Suppressor macrophage treated with lipopolysaccharide for 1 hour (primary cell): ENCODE measurements at regions not wholly inside any gene's neighbourhood (a gene's known extent, or its start where the extent isn't known, plus 50 kb on each side); places are given as distances from the start of the nearest gene placed in this dataset.
"Not testable (repeated sequence)": the region's sequence is repeated elsewhere in the genome, so short reads cannot be mapped to it uniquely, and the experiment has no call there.

Experiments used
- DNase-seq, 3 donors: peaks; one replicate each; pipeline ENCODE4 v3.0.0-alpha.2; 2020 to 2022

DNA sequence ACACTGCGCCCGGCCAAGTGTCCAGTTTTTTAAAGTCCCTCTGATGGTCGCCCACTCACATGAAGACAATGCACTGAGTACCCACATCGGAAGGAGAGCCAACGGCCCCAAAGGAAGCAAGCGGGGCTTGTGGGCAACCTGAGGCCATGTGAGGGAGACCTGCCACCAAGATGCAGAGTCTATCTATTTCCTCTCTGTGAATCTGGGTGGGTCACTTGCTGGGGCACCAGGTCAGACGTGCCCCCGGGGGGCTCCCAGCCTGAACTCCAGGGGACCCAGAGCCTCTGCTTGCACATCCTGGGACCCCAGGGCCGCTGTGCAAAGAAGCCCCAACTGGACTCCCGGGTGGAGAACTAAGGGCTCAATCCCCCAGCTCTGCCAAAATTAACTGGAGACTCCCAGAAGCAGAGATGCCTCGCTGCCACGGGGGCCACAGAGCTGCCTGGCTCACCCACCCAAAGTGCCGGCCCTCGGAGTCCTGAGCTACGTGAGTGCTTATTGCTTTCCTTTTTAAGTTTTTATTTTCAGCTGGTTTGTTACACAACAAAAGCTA, 106.4 kb downstream of the BRD1 start:
- DNase-seq: no peak

DNA sequence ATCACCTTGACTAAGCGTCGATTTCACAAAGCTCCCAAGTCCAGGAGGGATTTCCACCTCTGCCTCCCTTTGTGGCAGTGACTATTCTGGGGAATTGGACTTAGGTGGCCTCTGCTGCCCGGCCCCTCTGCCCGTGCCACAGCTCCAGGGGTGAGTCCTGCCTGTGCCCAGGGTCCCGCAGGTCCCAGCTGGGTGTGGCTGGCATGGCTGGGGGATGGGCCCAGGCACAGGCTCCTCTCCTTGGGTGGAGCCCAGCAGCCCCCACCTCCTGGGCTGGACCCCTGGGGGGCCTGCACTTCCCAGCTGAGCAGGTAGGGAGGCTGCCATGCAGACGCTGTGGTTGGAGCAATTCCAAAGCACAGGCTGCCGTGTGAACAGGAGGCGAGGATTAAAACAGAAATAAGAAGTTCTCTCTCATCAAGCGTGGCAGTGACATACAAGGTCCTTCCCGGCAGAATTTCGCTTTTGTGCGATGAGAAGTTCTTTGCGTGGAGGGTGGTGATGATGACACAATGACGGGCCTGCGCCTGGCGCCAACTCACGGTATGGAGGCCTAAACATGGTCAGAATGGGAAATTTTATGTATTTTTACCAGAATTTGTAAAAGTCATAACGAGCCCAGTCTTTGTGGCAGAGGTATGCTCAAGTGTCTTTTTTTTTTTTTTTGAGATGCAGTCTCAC, 107.3 kb downstream of the BRD1 start:
- DNase-seq: no peak

DNA sequence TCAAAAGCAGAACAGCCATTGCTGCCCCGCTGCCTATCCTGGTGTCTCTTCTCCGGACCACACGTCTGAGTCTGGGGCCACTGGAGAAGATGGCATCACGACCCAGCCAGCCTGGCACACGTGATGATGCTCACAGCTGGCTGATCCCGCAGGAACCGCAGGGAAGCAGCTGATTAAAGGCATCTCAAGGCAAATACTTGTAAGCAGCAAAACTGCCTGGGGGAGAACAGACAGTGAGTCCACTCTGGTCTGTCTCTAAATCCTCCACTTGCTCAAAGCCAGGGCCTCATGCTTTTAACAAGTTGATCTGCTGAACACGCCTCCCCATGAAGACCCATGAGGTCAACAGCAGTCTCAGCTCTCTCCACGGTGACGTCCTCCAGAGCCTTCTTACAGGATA, 108.6 kb downstream of the BRD1 start:
- DNase-seq: no peak

DNA sequence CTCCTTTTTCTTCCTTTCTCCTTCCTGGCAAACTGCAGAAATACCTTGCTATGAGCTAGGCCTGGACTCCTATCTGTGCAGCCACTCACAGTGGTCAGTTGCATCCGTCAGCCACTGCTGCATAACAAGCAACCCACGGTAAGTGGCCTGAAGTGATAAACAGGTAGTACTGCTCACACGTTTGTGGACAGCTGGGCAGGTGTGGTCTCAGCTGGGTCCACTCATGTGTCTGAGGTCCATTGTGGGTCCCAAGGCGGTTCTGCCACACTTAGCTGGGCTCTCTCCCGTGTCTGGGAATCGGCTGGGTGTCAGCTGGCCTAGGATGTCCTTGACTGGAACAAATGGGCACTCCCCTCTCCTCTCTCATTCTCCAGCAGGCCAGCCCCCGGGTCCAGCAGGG, 109.3 kb downstream of the BRD1 start:
- no peak for DNase-seq

DNA sequence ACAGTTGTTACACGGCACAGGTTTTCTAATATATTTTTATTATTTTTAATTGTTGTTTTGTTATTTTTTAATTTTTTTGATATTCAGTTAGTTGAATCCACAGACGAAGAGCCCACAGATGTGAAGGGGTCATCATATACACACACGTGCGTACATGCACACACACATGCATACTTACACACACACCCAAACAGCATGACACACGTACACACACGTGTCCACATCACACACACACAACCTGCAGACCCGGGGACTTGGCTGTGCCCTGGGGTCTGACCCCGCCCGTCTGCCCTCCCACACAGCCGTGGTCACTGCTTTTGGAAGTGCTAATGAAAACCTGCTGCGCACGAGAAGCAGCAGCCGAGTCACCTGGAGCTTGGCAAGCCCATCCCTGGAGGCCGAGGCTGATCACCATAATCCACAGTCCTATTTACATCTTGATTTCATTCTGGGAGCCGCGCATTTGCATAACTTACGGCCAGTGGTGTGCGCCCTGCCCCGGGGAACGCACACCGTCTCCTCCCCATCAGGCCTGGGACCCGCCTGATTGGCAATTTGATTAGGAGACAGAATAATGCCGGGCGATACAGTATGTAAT, 110.3 kb downstream of the BRD1 start:
- no peak for DNase-seq

DNA sequence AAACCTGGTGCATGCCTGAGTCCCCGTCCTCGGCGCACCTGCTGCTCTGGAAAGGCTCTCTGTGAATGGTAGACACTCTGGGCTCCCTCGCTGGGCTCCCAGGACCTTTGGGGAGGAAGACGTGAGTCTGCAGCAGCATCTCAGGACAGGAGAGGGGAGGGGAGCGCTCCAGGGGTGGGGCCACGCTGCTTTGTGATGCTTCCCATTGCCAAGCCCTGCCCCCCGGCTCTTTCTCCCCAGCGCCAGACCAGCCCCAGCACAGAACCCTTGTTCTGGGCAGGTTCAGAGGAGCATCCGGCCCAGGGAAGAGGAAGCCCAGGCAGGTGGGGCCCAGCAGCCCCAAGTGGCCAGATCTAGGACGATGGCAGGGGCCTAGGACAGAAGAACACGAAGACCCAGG, 111.2 kb downstream of the BRD1 start:
- no peak for DNase-seq

DNA sequence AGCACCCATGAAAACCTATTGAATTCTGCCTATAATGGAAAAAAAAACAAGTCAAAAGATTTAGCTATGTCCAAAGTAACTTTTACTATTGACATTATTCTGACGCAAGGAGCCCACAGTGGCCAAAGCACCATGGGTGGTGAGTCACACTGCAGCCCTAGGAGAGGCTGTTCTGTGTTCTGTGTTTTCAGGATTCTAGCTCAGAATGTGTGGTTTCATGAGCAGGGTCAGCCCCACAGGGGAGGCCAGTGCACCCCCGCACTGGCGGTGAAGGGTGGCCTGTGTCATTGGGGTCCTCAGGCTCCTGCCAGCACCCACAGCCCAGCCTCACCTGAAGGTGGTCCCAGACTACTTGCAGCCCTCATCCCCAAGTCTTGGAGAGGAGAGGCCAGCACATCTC, 112.2 kb downstream of the BRD1 start:
- no peak for DNase-seq

DNA sequence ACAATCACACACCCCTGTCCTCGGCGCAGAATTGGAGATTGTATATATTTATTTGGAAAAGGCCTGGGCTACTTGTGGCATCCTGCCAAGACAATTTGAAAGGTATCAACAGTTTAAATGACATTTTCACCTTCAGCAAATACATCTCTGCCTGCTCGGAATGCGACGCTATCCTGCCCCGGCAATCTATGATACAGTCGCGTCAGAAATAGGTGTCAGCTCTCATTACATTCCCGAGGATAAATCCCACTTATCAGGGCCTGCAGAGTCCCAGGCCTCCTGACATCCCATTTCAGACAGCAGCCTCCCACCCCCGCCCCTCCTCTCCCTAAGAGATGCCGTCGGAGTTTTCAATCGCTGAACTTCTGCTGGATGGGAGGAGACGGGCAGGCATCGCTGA, 114.7 kb downstream of the BRD1 start:
- no peak for DNase-seq

DNA sequence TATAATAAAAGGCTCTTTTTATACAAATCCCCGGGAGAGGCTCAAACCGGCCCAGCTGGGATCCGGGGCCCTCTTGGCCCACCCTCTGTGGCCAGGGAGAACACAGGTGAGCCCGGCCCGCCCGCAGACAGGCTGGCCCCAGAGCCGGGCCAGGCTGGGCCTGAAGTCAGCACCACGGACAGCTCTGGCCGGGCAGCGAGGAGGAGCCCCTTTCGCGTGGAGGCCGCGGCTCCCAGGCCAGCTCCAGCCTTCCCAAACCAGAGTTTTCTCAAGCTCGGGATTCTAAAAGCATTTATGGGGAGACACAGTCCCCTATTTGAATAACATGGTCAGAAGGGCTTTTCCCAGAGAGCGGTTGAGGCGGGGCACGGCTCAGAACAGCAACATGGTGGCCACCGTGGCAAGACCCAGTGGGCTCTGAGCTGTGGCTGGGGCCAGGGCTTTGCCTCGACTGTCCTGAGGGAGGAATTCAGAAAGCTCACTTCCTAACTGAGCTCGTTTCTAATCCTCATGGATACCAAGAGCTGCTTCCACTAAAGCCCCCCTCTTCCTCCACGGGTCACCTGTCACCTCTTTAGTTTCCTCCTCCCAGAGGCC, 115.4 kb downstream of the BRD1 start:
- peak in 2 of 3 donors; percentile 10 to 37 for DNase-seq

DNA sequence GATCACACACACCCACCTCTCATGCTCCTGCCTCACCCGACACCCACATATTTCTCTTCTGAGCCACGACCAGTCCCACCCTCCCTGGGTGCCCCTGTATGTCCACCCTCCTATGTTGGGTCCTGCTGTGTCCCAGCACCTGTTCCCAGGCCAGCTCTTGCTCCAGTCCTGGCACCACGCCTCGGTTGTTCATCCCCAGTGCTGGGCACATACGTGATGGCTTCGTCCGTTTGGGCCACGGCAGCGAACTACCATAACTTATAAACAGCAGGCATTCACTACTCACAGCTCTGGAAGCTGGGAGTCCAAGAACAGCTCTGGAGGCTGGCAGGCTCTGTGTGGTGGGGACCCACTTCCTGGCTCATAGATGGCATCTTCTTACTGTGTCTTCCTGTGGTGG, 116.9 kb downstream of the BRD1 start:
- no peak for DNase-seq

DNA sequence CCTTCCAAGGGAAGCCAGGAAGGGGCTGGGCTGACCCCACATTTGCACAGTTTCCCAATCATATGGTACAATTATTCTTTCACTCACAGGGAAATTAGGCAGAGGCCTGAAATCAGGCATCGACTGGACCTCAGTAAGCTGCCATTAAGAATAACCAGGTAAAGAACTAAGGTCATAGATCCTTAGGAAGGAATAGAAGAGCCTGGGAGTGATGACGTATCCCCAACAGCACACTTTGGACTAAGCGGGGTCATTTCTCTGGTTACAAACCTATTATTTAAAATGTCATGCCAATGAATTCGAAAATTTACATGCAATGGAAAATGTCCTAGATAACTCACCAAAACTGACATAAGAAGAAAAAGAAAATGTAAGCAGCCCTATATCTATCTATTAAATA, 118.2 kb downstream of the BRD1 start:
- DNase-seq: no peak

DNA sequence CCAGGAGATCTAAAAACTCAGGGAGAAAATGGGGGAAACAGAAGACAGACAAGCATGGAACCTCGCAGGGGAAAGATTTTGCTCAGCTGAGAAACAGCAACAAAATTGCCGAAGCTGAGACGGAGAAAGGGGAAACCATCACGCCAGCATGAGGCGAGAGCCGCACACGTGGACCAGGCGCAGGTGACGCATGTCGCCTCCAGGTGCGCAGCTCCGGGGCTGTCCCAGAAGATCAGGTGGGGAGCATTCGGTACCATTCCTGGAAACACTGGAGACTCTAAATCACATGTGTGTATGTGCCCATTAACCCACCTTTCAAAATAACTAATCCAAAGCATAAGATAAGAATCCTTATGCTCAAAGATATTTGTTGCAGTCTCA, 121.7 kb downstream of the BRD1 start:
- no peak for DNase-seq

DNA sequence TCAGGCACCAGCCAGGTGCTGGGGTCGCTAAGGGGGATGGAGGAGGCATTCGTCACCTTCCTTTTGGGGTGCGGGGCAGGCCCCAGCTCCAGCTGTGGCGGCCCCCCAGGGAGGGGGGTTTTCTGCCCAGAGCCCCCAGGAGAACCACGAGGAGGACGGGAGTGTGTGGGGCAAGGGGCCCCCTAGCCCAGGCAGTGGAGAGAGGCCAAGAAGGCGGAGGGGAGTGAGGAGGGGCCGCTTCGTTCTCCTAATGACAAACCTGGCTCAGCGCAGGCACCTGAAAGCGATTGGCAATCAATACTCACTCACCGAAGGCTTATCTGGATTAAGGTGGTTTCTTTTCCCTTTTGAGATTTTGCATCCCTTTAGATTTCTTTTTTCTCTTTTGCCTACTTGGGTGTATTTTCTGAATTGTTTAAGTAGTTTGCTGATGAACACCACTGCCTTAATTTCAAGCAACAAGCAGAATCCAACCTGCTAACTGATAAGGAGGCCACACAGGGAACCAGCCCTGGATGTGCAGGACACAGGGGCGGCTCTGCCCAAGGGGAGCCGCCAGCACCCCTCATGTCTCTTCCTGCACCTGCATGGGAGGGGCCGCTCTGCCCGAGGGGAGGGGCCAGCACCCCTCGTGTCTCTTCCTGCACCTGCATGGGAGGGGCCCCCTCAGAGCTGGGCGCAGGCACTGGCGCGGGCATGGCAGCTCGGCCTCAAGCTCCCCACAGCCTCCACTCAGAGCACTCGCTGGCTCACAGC, 122.3 kb downstream of the BRD1 start:
- DNase-seq: no peak

DNA sequence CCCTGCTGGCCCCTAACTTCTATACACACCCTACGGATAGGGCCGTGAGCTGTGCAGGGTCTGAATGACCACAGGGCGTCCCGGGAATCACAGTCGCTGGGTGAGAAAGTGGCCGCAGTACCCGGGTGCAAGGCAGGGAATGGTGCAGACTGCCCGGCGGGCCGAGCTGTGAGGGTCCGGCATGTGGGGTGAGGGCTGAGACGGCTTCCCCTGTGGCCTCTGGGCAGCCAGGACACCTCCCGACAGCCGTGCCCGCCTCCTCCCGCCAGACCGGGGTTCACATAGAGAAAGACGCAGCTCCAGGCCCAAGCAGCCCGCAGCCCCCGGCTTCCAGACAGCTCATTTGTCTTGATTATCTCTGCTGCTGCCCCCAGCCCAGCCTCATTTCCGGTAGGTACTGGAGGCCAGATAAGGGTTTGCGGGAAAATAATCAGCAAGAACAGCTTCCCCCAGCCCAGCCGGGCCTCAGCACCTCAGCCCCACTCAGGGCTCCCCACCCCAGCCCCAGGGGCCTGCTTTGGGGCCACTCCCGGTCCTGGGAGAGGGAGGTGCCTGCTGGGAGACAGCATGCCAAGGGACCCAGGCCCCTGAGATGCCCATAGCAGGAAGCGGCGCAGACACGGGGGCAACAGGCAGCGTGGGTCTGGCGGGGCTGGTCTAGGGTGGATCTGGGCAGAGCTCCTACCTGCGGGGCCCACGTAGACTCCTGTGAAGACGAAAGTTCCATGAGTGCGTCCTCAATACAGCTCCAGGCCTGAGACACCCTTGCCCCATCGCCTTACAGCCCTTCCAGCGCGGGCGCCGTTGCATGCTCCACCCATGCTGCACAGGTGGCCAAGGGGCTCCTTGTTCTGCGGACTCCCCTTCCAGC, 123.1 kb downstream of the BRD1 start:
- DNase-seq: no peak

DNA sequence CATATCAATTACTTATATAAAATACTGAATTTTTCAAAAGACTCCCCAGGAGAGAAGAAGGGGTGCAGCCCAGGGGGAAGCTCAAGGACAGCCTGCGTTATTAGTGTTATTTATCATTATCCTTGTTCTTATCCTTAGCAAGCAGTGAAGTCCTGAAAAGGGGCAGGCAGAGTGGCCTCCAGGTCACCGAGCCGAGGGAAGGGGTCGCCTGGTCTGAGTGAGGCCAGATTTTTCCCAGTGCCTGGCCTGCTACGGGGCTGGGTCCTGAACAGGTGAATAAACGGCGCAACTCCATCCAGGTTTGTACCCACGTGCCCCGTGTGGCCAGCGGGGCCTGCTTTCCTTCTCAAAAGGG, 123.7 kb downstream of the BRD1 start:
- no peak for DNase-seq

DNA sequence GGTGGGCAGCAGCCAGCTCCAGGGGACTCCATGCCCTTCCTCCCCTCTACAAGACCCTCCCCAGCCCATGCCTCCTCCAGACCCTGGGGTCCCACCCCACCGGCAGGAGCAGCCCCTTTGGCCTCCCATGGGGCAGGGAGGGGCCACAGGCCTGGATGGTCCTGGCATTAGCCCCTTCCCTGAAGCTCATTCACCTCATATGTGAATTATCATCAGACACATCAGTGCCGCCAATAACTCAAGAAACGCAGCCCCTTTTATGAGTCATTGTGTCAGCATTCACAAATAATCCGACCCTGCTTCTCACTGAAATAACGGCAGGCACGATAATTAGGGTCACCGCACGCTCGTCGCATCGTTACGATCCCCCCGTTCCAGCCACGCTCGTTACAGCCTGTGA, 124.2 kb downstream of the BRD1 start:
- no peak for DNase-seq

DNA sequence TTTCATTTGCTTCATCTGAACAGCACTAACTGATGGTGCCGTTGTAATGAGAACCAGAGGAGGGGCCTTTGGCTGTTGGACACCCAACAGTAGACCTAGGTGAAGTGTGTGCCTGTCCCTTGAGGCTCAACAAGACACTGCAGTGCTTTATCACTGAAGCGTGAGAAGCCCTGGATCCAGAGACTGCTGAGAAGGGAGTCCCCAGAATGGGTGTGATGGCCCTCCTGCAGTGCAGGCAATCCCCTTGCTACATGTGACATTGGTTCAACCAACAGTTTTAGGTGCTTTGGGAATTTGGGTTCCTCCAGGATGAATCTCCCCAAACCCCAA, 125.6 kb downstream of the BRD1 start:
- no peak for DNase-seq

DNA sequence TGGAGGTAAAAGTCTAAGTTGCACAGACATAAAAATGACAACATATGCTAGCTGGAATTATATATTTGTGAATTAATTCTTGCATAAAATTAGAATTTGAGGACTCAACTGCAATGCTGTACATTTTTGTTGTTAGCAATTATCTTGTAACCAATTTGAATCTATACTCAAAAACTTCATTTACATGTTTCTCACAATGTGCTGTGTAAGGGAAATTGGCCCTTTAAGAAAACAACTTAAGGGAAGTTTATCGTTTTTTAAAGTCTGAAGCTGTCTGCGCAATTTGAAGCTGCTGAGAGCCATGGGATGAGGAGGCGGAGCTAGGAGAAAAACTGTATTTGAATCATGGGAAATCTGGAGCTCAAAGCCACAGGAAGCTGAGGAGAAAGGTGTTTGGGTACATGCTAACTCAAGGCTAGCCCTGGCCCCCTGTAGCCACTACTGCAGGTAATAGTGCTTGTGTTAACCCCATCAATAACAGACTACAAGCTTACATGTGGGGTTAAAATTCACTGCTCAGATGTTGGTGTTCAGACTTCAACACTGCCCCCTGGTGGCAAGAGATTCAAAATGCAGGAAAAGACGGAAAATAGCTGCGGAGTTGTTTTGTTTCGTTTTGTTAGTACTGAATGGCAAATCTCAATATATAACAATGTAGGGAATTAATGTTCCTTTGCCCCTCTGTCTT, 126.1 kb downstream of the BRD1 start:
- DNase-seq: peak; percentile 26 to 31 (median 26)

DNA sequence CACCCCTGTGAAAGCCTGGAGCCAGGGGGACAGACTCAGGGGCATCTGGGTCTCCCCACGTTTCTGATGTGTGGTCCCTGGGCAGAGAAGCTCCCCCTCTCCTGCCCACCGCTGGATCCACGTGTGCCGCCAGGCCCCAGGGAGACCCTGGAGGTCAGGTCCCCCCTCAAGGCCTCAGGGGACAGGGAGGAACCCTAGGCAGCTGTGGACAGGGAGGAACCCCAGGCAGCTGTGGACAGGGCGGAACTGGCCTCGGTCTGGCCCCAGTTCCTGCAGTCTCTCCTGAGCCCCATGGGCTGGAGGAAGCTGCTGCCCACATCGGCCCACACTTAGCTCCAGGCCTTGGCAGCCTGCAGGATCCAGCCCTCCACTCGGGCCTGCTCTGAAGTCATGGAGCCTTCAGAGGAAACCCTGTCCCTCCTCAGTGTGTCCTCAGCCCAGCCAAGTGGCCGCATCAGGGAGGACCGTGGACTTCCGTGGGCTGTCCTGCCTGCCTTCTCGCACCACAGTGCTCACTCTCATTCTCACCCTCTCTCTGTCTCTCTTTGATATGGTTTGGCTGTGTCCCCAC, 127.7 kb downstream of the BRD1 start:
- DNase-seq: no peak

DNA sequence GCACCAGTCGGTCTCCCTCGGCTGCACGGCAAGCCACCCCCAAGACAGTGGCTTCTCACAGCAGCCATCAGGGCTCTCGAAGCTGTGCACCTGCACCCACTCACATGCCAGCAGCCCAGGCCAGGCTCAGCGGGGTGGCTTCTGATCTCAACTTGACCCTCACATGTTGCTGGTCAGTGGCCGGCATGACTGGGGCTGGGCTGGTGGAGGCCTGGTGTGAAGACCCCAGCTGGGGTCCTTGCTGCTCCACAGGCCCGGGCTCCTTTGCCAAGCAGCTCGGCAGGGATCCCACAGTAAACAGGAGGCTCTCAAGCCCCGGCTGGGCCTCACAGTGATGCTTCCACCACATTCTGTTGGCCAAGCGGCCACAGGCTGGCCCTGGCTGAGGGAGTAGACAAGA, 128.2 kb downstream of the BRD1 start:
- DNase-seq: no peak

DNA sequence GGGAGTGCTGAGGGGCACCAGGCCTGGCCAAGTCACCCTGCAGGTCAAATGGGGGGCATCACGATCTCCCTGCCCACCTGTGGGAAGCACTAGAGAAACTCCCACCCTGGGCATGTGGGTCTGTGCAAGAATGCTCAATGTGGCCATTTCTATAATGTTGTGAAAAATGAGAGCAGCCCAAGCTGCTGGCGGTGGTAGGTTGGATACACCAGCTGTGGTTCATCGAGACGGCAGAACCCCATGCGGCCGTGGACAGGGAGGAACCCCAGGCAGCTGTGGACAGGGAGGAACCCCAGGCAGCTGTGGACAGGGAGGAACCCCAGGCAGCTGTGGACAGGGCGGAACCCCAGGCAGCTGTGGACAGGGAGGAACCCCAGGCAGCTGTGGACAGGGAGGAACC, 129.1 kb downstream of the BRD1 start:
- DNase-seq: not testable (repeated sequence)

DNA sequence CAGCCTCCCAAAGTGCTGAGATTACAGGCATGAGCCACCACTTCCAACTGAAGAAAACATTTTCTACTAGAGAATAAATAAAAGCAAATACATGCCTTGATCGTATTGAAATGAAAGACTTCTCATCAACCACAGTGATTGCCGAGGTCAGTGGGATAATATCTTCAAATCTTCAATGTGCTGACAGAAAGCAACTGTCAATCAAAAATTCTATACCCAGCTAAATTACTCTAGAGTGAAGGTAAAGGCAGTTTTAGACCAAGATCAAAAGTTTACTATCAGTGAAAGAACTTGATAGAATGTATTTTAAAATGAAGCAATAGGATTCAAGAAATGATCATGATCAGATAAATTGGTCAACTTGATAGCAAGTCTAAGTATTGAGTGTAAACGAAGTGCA, 130.6 kb downstream of the BRD1 start:
- no peak for DNase-seq
